ENCODE measurements at regions not wholly inside any gene's neighbourhood (a gene's known extent, or its start where the extent isn't known, plus 50 kb on each side); places are given as distances from the start of the nearest gene placed in this dataset.

- TF ChIP-seq CTCF (IDR thresholded peaks at IDR 0.05; ENCODE audit: poor library complexity) (no peak), EZH2 (IDR thresholded peaks at IDR 0.05; ENCODE audit: borderline replicate concordance) (no peak), EZH2phosphoT487 (IDR thresholded peaks at IDR 0.05; ENCODE audit: low read depth, severe bottlenecking, unreplicated experiment) (no peak)
Measured at GRCh38 chr5:15424769-15425168, 75.2 kb upstream of the FBXL7 start.
